ENCODE measurements at regions not wholly inside any gene's neighbourhood (a gene's known extent, or its start where the extent isn't known, plus 50 kb on each side); places are given as distances from the start of the nearest gene placed in this dataset.

DNA sequence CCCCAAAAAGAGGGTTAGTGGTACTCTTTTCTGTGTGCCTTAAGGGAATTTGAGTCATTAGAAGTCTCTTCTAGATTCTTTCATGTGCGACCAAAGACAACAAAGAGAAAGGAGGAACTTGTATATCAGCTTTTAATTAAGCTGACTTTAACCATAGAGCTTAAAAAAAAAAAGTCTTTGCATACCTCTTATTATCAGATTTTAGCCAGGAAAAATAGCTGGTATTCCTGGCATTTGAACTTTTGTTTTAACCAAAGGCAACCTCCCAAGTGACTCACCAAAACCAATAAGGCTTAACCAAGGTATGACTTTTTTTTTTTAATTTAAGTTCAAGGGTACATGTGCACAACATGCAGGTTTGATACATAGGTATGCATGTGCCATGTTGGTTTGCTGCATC lies 375.0 kb downstream of the CDC5L start:
- H3K27ac ChIP-seq, result no peak overlapping the region
- no peak overlapping the region for H3K9ac ChIP-seq
- no peaks in the 10 kb centered on the region for H3K4me1 ChIP-seq (ENCODE audit: low read depth, poor library complexity, severe bottlenecking)
- H2AFZ ChIP-seq (ENCODE audit: low read depth), result no peak overlapping the region
- TF ChIP-seq, protein P1, sequence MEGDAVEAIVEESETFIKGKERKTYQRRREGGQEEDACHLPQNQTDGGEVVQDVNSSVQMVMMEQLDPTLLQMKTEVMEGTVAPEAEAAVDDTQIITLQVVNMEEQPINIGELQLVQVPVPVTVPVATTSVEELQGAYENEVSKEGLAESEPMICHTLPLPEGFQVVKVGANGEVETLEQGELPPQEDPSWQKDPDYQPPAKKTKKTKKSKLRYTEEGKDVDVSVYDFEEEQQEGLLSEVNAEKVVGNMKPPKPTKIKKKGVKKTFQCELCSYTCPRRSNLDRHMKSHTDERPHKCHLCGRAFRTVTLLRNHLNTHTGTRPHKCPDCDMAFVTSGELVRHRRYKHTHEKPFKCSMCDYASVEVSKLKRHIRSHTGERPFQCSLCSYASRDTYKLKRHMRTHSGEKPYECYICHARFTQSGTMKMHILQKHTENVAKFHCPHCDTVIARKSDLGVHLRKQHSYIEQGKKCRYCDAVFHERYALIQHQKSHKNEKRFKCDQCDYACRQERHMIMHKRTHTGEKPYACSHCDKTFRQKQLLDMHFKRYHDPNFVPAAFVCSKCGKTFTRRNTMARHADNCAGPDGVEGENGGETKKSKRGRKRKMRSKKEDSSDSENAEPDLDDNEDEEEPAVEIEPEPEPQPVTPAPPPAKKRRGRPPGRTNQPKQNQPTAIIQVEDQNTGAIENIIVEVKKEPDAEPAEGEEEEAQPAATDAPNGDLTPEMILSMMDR (conservative IDR thresholded peaks at IDR 0.05; ENCODE audit: low read depth, low read length), result no peak
- no peaks in the 10 kb centered on the region for H3K27me3 ChIP-seq (ENCODE audit: insufficient read depth, low read depth)
- H4K20me1 ChIP-seq (ENCODE audit: insufficient read depth), result no peaks in the 10 kb centered on the region
- H3K36me3 ChIP-seq (ENCODE audit: insufficient read depth), result no peaks in the 10 kb centered on the region
- H3K79me2 ChIP-seq (ENCODE audit: insufficient read depth, low read depth), result no peaks in the 10 kb centered on the region
- no peak overlapping the region for H3K4me3 ChIP-seq (IDR thresholded peaks at IDR 0.05; ENCODE audit: insufficient read depth, low read depth, low read length)
- no peak overlapping the region for H3K4me2 ChIP-seq

DNA sequence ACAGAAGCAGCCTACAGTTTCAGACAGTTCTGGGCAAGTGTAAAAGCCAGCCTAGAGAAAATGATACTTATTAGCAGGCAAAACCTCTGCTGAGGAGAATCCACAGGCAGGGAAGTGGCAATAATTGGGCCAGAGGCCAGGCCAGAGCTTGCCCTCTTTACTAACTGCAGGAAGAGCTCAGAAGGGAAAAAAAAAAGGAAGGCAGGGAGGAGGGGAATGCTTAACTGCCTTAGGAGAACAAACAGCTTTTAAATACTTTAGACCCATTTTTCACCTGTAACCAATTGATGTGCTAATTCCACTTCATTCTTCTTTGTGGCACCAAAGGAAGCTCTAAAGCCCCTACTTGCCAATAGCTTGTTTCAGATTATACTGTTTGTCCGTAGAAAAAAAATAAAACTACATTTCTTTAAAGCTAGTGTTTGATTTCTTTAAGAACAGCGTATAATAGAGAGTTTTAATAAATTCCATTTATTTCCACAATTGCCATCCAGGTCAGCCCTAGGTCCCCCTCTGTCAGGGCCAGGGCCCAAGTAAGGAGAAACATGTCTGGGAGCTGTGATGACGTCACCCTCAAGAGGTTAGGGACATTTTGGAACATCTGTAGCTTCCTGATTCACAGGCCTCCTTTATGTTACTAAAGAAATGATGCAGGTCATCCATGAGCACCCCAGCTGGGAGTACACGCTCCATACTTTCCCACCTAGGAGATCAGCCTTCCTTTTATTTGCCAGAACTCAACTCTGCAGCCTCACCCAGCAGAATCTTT lies 384.3 kb downstream of the CDC5L start:
- H3K27ac ChIP-seq, result no peak overlapping the region
- H3K27me3 ChIP-seq (ENCODE audit: insufficient read depth, low read depth), result no peaks in the 10 kb centered on the region
- TF ChIP-seq, protein P1 (conservative IDR thresholded peaks at IDR 0.05; ENCODE audit: low read depth, low read length), result no peak
- H4K20me1 ChIP-seq (ENCODE audit: insufficient read depth), result no peaks in the 10 kb centered on the region
- no peak overlapping the region for H3K4me3 ChIP-seq (IDR thresholded peaks at IDR 0.05; ENCODE audit: insufficient read depth, low read depth, low read length)
- H3K4me2 ChIP-seq, result no peak overlapping the region
- H3K79me2 ChIP-seq (ENCODE audit: insufficient read depth, low read depth), result no peaks in the 10 kb centered on the region
- H3K4me1 ChIP-seq (ENCODE audit: low read depth, poor library complexity, severe bottlenecking), result peaks cover 6% of the 10 kb centered on the region
- H3K36me3 ChIP-seq (ENCODE audit: insufficient read depth), result no peaks in the 10 kb centered on the region
- H2AFZ ChIP-seq (ENCODE audit: low read depth), result no peak overlapping the region
- no peak overlapping the region for H3K9ac ChIP-seq

DNA sequence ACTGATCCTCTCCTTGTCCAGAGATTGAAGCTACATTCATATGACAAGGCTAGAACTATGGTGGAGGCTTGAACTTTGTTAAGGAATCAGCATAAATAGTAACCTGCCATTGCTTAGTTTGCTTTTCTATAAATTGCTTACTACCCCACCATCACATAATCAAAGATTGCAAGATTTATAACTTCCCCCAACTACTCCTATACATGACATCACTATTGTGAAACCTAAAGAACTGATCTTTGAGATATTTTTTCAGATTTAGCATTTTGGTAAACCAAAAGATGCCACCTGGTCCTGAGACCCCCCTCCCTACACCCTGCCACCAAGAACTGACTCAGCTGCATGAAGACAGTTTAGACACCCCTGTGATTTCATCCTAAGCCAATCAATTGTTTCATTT lies 385.3 kb downstream of the CDC5L start:
- H3K27me3 ChIP-seq (ENCODE audit: insufficient read depth, low read depth), result no peaks in the 10 kb centered on the region
- no peaks in the 10 kb centered on the region for H3K36me3 ChIP-seq (ENCODE audit: insufficient read depth)
- no peak overlapping the region for H3K4me2 ChIP-seq
- H3K4me3 ChIP-seq (IDR thresholded peaks at IDR 0.05; ENCODE audit: insufficient read depth, low read depth, low read length), result no peak overlapping the region
- no peaks in the 10 kb centered on the region for H3K79me2 ChIP-seq (ENCODE audit: insufficient read depth, low read depth)
- TF ChIP-seq, protein P1 (conservative IDR thresholded peaks at IDR 0.05; ENCODE audit: low read depth, low read length), result no peak
- peaks cover 6% of the 10 kb centered on the region for H3K4me1 ChIP-seq (ENCODE audit: low read depth, poor library complexity, severe bottlenecking)
- no peak overlapping the region for H2AFZ ChIP-seq (ENCODE audit: low read depth)
- H3K9ac ChIP-seq, result no peak overlapping the region
- no peaks in the 10 kb centered on the region for H4K20me1 ChIP-seq (ENCODE audit: insufficient read depth)
- H3K27ac ChIP-seq, result no peak overlapping the region

DNA sequence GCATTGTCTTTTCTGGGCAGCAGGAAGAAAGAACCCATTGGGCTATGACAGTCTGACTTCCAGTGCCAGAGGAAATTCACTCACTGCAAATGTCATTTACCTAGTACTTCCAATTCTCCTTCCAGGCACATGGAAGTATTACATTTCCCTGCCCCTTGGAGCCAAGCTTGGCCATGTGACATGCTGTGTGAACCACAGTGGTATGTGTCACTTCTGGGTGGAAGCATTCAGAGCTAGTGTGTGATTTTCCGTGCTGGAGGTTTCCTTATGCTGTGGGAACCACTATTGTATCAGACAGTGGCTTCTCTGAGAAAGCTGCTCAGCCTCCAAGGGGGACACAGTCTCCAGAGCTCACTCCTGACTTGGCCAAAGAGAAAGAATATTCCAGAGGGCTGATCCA lies 387.6 kb downstream of the CDC5L start:
- H3K27ac ChIP-seq, result no peak overlapping the region
- no peaks in the 10 kb centered on the region for H4K20me1 ChIP-seq (ENCODE audit: insufficient read depth)
- peaks cover 6% of the 10 kb centered on the region for H3K4me1 ChIP-seq (ENCODE audit: low read depth, poor library complexity, severe bottlenecking)
- H3K4me3 ChIP-seq (IDR thresholded peaks at IDR 0.05; ENCODE audit: insufficient read depth, low read depth, low read length), result no peak overlapping the region
- no peaks in the 10 kb centered on the region for H3K36me3 ChIP-seq (ENCODE audit: insufficient read depth)
- TF ChIP-seq, protein P1 (conservative IDR thresholded peaks at IDR 0.05; ENCODE audit: low read depth, low read length), result no peak
- H3K79me2 ChIP-seq (ENCODE audit: insufficient read depth, low read depth), result no peaks in the 10 kb centered on the region
- H2AFZ ChIP-seq (ENCODE audit: low read depth), result no peak overlapping the region
- no peak overlapping the region for H3K4me2 ChIP-seq
- no peak overlapping the region for H3K9ac ChIP-seq
- H3K27me3 ChIP-seq (ENCODE audit: insufficient read depth, low read depth), result no peaks in the 10 kb centered on the region

Data from KMS-11 (cell line).